Stomach smooth muscle (tissue), 2 donors: ENCODE measurements at regions not wholly inside any gene's neighbourhood (a gene's known extent, or its start where the extent isn't known, plus 50 kb on each side); places are given as distances from the start of the nearest gene placed in this dataset.

Source experiments
- H3K27ac ChIP-seq: one replicate; pipeline ENCODE4 v1.7.0; 2013; ENCODE audit warnings: mild to moderate bottlenecking, low read length, inconsistent platforms
- H3K27me3 ChIP-seq, 2 donors: one replicate each; pipeline ENCODE4 v1.7.0; 2013; ENCODE audit warnings: low read length in 2 of 2; ENCODE audit not compliant: insufficient read depth in 2 of 2, control insufficient read depth in 1 of 2
- H3K36me3 ChIP-seq, 2 donors: one replicate each; pipeline ENCODE4 v1.7.0; 2013; ENCODE audit warnings: low read length in 2 of 2; ENCODE audit not compliant: control insufficient read depth in 2 of 2, insufficient read depth in 2 of 2
- H3K4me1 ChIP-seq: one replicate; pipeline ENCODE4 v1.7.0; 2013; ENCODE audit warnings: low read length; ENCODE audit not compliant: control insufficient read depth, insufficient read depth
- H3K4me3 ChIP-seq, 2 donors: one replicate each; pipeline ENCODE4 v1.7.0; 2013; ENCODE audit warnings: low read length in 2 of 2
- H3K9ac ChIP-seq, 2 donors: one replicate each; pipeline ENCODE4 v1.7.0; 2013; ENCODE audit warnings: low read length in 2 of 2, mild to moderate bottlenecking in 1 of 2
- H3K9me3 ChIP-seq, 2 donors: one replicate each; pipeline ENCODE4 v1.7.0; 2013; ENCODE audit warnings: low read length in 2 of 2; ENCODE audit not compliant: control insufficient read depth in 2 of 2
- donor health status: healthy.
- donor health status: Pancreatic carcinoma.

DNA sequence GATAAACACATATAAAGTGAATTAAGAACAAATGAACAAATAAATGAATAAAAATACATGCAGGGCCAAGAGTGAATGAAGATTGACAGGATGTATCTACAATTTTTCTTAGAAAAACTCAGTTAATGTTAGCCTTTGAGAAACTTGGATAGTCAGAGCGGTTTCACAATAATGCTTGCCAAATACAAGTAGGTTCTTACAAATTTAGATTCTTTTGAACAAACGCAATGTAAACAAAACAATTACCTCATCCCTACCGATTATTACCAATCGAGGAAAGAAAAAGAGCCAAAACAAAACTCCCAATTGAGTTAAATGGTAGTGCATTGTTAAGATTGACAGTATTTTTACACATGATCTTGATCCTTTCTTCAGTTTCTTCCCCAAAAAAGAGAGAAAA is 176.9 kb upstream of the DEPDC1 start:
- no peaks in the 10 kb centered on the region for H3K36me3 ChIP-seq
- H3K9me3 ChIP-seq, result no peaks in the 10 kb centered on the region
- H3K27ac ChIP-seq, result no peak overlapping the region
- H3K4me3 ChIP-seq, result no peak overlapping the region
- no peaks in the 10 kb centered on the region for H3K4me1 ChIP-seq
- H3K9ac ChIP-seq, result no peak overlapping the region
- no peaks in the 10 kb centered on the region for H3K27me3 ChIP-seq

DNA sequence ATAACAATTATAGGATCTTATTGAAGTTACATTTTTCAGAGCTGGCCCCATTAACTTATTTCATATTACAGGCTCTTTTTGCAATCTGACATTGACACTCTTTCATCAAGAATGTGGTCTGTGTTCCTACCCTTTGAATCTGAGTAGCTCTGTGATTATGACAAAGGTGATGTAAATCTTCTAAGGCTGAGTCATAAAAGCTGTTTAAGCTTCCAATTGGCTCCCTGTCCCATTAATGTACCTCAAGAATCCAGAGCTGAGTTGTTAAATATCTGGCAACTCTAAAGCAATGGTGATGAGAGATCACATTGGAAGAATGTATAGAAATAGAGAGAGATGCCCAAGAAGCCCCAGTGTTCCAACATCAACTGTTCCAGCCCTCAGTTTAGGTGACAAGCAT is 178.5 kb upstream of the DEPDC1 start:
- H3K9ac ChIP-seq, result no peak overlapping the region
- H3K27me3 ChIP-seq, result no peaks in the 10 kb centered on the region
- H3K9me3 ChIP-seq, result no peaks in the 10 kb centered on the region
- no peak overlapping the region for H3K4me3 ChIP-seq
- no peaks in the 10 kb centered on the region for H3K4me1 ChIP-seq
- no peak overlapping the region for H3K27ac ChIP-seq
- no peaks in the 10 kb centered on the region for H3K36me3 ChIP-seq

DNA sequence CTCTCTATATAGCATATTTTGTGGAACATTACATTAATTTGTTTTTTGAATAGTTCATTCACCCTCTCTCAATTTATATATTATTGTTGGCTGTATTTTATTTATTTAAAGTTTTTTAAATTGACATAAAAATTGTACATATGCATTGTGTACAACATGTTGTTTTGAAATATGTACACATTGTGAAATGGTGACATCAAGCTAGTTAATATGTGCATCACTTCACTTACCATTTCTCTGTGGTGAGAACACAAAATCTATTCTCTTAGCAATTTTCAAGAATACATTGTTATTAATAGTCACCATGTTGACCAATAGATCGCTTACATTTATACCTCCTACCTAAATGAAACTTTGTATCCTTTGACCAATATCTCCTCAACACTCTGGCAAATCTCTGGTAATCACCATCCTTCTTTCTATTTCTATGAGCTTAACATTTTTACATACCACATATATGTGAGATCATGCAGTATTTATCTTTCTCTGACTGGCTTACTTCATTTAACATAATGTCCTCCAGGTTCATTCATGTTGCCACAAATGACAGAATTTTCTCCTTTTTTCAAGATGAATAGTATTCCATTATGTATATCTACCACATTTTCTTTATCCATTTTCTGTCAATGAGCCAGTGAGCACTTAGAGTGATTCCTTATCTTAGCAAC is 180.9 kb upstream of the DEPDC1 start:
- no peak overlapping the region for H3K4me3 ChIP-seq
- H3K9me3 ChIP-seq, result no peaks in the 10 kb centered on the region
- H3K27me3 ChIP-seq, result no peaks in the 10 kb centered on the region
- no peaks in the 10 kb centered on the region for H3K4me1 ChIP-seq
- H3K9ac ChIP-seq, result no peak overlapping the region
- H3K27ac ChIP-seq, result no peak overlapping the region
- no peaks in the 10 kb centered on the region for H3K36me3 ChIP-seq

DNA sequence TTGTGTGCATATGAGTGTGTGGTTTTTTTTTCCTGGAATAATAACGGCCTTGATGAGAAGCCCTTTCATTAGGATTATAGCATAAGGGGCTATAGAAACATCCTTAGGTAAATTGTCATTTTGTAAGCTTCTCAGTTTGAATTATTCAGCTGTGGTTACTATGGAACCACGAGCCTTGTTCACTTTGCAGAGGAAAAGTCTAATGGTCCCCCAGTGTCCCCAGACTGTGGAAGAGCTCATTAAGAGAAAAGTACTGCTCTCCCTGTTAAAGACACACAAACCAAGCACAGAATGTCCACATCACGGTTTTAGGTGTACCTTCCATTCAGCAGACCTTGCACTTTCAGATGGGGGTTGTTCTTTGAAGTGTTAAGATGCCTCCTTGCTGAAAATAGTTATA is 199.3 kb upstream of the DEPDC1 start:
- Histone ChIP-seq H3K36me3 (no peaks in the 10 kb centered on the region), H3K27ac (no peak overlapping the region), H3K4me1 (no peaks in the 10 kb centered on the region), H3K4me3 (no peak overlapping the region), H3K9ac (no peak overlapping the region), H3K9me3 (no peaks in the 10 kb centered on the region), H3K27me3 (no peaks in the 10 kb centered on the region)

DNA sequence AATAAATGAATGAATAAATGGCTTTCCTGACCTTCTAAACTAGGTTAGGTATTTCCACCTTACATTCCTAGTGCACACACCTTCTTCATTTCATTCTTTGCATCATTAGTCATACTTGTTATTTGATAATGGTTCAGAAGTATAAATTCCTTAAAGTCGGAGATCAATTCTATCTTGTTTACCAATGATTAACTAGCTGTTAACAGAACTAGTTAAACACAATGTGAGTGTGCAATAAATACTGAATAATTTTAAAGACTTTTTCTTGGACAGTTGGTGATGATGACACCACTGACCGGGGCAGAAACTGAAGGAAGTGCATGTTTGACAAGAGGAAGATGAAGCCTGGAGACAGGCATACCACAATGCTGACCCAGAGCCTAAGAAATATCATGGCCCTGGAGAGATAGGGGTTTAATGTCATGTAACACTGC is 207.1 kb upstream of the DEPDC1 start:
- no peak overlapping the region for H3K27ac ChIP-seq
- H3K4me1 ChIP-seq, result no peaks in the 10 kb centered on the region
- no peaks in the 10 kb centered on the region for H3K36me3 ChIP-seq
- H3K9me3 ChIP-seq, result no peaks in the 10 kb centered on the region
- no peak overlapping the region for H3K4me3 ChIP-seq
- no peak overlapping the region for H3K9ac ChIP-seq
- H3K27me3 ChIP-seq, result no peaks in the 10 kb centered on the region

DNA sequence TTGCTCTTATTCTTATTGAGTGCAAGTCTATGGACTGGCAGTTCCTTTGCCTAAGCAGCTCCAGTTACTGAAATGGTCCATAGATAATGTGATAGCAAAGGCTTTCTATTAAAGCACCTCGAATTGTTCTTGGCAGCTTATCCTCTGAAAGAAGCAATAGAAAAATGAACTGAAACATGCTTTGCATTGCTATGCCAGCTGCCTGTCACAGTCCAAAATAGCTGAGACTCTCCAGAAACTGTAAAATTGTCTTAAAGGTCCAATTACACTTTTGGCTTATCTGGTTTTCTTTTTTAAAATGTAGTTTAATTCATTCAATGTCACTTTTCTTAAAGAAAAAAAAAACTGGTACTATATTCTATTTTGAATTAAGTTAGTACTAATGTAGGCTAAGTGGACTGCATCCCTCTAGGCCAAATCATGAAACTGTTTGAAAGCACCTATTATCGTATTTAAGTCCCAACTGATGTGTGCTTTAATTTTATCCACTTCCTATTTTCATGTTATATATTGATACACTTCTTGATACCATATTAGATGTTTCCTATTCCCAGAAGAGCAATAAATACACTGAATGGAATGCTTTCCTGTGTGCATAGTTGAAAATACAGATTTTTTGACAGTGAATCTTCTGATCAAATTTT is 208.0 kb upstream of the DEPDC1 start:
- H3K4me1 ChIP-seq, result no peaks in the 10 kb centered on the region

DNA sequence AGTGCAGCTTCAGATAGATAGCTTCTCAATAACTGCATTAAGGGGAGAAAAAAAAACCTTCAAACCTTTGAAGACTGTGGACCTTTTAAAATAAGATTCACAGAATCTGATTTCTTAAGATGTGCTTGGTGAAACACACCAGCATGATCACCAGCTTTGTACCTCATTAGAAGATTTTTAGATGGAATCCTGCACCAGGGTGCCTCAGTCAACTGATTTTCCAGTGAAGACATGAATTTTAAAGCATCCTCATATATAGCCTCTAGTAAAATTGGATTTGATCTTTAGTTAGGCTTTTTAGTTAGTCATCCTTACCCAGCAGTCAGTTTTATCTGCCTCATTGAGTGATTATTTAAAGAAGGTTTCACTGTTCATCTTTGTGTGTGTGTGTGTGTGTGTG is 208.6 kb upstream of the DEPDC1 start:
- H3K9me3 ChIP-seq, result peaks cover 3 to 8% of the 10 kb centered on the region in 2 donors
- no peak overlapping the region for H3K9ac ChIP-seq
- peak overlapping the region in 1 of 2 donors; percentile 18 for H3K4me3 ChIP-seq
- H3K27me3 ChIP-seq, result no peaks in the 10 kb centered on the region
- no peaks in the 10 kb centered on the region for H3K4me1 ChIP-seq
- H3K27ac ChIP-seq, result no peak overlapping the region
- no peaks in the 10 kb centered on the region for H3K36me3 ChIP-seq

More for the DNA sequence above, 208.0 kb upstream of the DEPDC1 start:
- Histone ChIP-seq H3K27ac (no peak overlapping the region), H3K9me3 (peaks cover 0 to 4% of the 10 kb centered on the region in 2 donors), H3K4me3 (no peak overlapping the region), H3K9ac (no peak overlapping the region), H3K27me3 (no peaks in the 10 kb centered on the region), H3K36me3 (no peaks in the 10 kb centered on the region)

DNA sequence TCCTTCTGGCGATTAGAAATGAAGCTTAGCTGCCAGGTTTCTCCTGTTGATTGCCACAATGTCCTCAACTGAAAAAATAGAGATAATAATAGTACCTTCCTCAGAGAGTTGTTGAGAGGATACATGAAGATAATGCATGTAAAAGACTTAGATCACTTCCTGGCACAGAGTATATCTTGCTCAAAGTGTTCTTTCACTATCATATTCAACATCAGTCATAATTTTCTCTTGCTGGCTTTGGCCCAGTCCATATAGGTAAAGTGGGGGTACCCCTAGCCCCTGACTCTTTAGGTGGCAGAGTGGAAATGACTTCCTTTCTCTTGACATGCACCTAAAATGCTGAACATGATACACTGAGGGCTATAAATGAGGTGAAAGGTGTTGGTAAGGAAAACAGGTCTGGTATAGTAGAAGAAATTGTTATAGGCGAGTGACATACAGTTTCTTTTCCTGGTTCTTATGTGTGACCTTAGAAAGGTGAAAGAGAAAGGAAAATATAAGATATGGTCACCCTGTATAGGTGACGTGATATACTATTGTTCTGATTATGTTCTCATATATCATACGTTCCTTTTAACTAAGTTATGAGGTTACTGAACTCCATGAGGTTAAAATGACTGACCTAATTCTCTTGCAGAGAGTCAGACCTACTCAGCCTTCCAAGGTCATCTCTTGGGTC is 209.9 kb upstream of the DEPDC1 start:
- H3K9ac ChIP-seq, result no peak overlapping the region
- no peaks in the 10 kb centered on the region for H3K27me3 ChIP-seq
- H3K4me1 ChIP-seq, result no peaks in the 10 kb centered on the region
- no peaks in the 10 kb centered on the region for H3K36me3 ChIP-seq
- peaks cover 3 to 8% of the 10 kb centered on the region in 2 donors for H3K9me3 ChIP-seq
- H3K4me3 ChIP-seq, result no peak overlapping the region
- no peak overlapping the region for H3K27ac ChIP-seq

DNA sequence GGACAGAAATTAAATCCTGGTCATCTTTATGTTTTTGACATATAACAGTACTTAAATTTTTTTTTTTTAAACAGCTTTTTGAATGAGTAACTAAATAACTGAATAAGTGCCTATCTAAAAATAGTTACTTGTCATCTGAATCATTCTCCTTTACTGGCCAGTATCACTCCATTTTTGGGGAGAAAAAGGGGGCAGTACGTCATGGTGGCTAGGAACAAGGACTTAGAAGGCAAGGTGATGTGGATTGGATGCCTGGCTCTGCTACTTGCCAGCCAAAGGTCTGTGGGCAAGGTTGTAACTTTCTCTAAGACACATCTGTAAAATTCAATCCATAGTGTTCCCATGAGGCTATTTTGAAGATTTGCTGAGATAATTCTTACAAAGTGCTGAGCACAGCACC is 220.4 kb upstream of the DEPDC1 start:
- Histone ChIP-seq H3K27ac (no peak overlapping the region), H3K9me3 (no peaks in the 10 kb centered on the region), H3K4me1 (no peaks in the 10 kb centered on the region), H3K27me3 (no peaks in the 10 kb centered on the region), H3K4me3 (no peak overlapping the region), H3K9ac (no peak overlapping the region), H3K36me3 (no peaks in the 10 kb centered on the region)

DNA sequence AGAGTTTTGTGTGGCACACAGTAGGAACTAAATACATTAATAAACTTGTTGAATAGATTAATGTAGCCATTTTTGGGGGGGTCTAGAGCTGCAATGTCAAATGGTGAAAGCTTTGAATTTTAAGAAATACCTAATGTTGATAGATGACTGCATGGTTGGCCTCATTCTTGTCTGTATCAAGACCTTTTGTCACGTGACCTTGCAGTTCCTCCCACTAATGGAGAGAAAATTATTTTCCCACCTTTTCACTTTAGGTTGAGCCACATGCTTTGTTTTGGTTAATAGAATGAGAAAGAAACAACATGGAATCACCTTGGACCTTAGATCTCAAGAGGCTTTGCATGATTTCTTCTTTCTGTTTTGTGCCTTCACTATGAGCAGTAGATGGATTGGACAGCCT is 223.6 kb upstream of the DEPDC1 start:
- no peaks in the 10 kb centered on the region for H3K4me1 ChIP-seq
- no peaks in the 10 kb centered on the region for H3K36me3 ChIP-seq
- H3K9me3 ChIP-seq, result no peaks in the 10 kb centered on the region

DNA sequence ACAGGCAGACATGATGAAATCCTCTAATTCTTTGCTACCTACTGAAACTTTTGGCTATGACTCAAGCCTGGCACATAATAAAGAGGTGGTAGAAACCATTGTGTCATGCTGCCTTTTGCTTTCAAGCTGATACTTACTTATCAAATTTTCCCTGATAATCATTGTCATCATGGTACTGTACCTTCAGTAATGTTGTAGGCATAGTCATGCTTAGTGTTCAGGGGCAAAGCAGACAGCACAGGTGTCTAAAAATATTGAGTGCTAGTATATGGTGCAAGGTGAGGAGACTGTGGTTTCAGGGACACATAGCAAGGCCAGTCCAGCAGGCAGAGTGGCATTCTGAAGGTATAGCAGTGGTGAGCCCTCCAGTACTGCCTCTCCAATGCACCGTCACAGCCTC is 226.9 kb upstream of the DEPDC1 start:
- H3K4me1 ChIP-seq, result no peaks in the 10 kb centered on the region

More for the DNA sequence above, 223.6 kb upstream of the DEPDC1 start:
- Histone ChIP-seq H3K9ac (no peak overlapping the region), H3K27me3 (no peaks in the 10 kb centered on the region), H3K27ac (no peak overlapping the region), H3K4me3 (no peak overlapping the region)

More for the DNA sequence above, 226.9 kb upstream of the DEPDC1 start:
- H3K36me3 ChIP-seq, result no peaks in the 10 kb centered on the region
- no peak overlapping the region for H3K27ac ChIP-seq
- no peaks in the 10 kb centered on the region for H3K27me3 ChIP-seq
- H3K9ac ChIP-seq, result no peak overlapping the region
- H3K4me3 ChIP-seq, result no peak overlapping the region
- no peaks in the 10 kb centered on the region for H3K9me3 ChIP-seq
